Kasumi-1 (cell line): ENCODE measurements at regions not wholly inside any gene's neighbourhood (a gene's known extent, or its start where the extent isn't known, plus 50 kb on each side); places are given as distances from the start of the nearest gene placed in this dataset.

Experiments used
- DNase-seq, 2 experiments: peaks; one replicate each; lab custom pipeline; 2025; lab: John Stamatoyannopoulos, UW

DNA sequence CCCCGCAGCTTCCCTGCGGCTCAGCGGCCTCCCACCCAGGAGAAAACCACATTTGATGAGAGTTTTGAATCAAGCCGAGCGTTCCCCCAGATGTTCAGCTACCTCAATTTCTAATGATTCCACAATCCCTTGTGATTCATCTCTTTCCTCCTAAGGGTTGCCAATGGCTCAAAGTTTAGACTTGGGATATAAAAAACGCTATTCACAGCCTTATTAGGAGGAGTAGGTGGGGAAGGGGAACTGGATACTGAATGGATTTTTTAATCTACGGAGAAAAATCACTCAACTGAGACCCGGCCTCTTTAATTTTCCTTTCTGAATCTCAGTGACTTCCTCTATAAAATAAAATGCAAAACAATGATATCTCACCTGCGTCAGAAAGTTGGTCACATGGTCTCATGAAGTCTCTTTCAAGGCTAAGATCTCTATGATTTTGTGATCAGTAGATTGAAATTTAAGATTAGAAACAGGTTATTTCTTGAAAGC is 192.6 kb upstream of the TCF4 start:
- no peak for DNase-seq

DNA sequence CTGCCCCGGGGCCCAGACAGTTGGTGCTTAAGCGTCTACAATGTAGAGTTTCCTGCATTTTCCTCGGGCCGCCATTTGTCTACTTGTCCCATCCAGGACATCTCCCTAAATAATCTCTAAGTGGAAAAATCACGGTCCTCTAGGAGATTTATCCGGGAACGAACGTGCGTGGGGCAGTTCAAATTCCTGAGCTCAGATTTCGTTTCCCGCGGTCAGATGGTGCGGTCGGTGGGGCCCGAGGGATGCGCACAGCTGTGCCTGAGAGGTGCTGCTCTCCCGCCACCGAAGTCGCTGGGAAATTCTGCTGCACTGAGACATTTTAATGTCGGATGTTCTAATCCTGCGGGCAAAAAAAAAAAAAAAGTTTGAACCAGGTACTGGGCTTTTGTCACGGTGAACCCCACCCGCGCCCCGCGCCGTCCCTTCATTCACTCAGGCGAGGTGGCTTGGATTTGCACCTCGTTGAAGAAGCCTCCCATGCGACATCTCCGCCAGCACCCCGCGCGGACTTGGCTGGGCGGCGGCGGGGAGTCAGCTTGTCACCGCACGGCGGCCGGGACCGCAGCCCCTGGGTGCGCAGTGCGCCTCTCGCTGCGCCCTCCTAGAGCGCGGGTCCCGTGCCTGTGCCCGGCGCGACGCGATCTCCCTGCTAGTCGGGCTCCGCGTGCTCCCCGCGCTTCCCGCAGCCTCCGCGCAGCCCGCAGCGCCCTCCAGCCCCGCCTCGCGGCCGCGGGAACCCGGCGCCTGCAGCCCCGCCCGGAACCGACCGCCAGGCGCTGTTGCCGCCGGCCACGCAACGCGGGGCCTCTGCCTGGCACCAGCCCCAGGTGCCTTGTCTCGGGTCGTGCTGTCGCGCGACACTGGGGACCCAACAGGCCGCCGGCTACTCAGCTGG is 191.9 kb upstream of the TCF4 start:
- no peak for DNase-seq

DNA sequence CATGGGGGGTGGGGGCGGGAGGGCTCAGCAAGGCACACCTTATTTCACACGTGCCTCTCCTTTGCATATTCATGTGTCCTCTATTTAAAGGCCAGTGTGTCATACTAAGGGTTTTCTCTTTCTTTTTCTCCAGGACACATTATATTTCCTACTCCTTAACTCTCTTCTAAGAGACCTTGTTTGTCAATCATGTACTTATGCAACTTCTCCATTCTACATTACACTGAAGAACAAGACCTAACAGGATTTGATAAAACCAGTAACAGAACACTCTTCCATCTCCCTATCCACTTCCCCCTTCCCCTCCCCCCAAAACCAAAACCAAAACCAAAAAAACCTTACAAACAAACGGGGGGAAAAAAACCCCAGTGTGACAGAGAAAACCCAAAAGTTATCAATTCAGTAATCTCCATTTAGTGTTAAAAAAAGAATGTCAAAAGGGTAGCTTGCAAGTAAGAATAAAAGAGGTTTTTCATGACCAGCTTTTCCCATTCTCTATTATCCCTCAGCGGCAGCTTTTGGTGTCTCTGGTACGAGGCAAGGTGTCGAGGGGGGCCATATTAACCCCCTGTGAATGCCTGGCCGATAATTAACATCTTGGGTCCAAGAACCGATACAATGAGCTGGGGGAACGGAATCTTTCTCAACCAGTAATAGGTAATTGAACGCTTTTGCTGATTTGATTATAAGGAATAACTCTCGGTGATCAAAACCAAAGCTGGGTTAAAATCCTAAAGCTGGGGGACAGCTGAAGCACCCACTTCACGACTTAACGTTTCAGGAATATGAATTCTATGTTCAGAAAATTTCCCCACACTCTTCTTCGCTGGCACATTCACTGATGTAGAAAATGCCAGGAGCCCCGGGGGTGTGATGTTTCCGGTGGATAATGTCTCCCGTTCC is 191.0 kb upstream of the TCF4 start:
- peak; percentile 63 to 64 for DNase-seq

DNA sequence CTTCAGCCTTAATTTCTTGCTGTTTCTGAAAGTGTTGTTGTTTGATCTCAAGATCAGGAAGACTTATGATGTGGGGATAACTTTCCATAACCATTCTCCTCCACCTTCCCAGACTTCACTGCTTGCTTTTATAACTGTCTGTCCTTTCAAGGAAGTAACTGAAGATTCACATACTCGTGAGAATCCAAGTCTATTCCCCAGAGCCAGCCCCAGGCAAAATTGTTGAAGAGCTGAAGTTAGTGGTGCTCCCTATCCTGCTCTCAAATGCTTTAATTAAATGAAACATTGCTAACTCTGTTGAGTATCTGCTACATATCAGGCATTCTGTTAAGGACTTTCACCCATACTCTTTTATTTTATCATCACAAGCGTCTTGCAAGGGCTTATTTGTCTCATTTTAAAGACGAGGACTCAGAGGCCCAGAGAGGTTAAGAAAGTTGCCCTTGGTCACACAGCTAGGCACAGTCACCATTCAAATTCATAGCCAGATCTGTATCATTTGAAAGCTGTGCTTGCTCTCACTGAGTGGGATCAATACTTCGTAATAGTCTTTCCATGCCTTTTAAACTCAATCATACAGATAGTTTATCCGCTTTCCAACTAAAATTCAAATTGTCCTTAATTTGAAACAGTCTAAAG is 189.8 kb upstream of the TCF4 start:
- DNase-seq, result no peak

DNA sequence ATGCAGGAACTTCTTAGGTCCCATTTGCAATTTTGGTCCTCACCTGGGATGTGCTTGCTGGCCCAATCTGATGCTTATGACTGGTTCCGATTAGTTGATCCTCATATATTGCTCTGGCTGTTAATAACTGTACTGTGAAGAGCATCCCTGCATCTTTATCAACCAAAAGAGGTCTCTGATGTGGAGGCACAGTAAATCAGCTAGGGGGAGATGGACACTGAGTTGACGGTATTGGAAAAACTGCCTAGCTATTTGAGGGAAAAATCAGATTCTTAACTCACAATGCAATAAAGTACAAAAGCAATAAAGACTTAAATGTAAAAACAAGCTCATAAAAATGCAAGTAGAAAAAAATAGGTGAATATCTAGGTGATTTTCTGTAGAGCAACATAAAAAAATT is 188.0 kb upstream of the TCF4 start:
- no peak for DNase-seq

DNA sequence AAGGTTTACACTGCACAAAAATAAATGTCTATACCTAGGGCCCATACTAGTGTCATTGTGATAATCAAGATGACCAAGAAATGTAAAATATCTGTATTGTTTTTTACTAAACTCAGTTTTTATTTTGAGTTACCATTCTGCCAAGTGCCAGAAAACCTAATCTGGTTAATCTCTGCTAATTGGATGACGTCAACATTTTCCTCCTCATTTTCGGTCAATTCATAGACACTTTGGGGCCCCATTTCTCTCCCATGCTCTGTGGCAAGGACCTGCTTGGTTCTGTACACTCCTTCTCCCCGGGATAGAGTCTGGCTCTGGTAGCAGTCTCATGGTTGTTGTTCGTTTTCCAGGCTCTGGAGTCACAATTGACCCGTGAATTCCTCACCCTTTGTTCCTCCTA is 186.5 kb upstream of the TCF4 start:
- no peak for DNase-seq

DNA sequence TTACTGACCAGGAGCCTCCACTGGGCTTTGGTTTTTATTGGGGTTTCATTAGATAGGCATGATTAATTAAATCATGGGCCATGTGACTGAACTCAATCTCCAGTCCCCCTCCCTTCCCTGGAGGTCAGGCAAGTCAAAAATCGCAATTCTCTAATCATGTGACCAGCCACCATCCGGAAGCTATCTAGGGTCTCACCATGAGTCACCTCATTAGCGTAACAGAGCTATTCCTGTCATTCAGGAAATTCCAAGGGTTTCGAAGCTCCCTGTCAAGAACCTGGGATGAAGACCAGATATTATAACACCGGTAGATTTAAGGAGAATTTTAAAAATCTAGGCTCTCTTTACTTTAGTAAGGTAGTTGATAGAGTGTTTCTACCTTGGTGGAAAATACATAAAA is 180.3 kb upstream of the TCF4 start:
- DNase-seq, result no peak

DNA sequence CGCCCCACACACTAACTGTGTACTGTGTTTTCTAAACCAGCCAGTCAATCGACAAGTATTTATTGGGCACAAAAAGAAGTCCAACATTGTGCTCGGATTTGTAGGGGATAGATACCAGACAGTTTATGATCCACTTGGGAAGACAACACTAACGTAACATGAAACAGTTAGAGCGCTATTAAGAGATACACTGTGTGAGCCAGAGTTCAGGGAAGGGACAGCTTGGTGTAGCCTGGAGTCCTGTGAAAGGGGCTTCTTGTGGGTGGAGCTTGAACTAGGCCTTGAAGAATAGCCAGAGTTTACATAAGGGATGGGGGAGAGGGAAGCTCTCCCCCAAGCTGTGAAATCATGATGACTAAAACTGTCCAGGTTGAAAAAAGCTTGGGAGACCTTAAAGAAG is 176.4 kb upstream of the TCF4 start:
- no peak for DNase-seq

DNA sequence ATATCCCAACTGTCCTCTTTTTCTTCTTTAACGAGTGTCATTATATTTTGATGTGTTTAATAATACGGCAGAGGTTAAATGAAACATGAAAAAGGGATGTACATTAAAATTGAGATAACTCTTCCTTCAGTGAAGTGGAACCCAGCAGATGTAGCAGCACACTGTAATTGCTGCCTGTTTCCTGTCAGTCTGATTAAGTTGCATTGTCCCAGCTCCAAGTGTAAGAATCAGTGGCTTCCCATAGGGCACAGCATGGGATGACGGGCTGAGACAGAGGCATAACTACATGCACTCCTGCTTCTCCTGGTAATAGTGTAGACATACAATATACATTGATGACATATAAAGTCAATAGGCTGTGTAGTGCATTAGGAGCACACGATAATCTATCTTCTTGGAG is 175.8 kb upstream of the TCF4 start:
- DNase-seq, result no peak

DNA sequence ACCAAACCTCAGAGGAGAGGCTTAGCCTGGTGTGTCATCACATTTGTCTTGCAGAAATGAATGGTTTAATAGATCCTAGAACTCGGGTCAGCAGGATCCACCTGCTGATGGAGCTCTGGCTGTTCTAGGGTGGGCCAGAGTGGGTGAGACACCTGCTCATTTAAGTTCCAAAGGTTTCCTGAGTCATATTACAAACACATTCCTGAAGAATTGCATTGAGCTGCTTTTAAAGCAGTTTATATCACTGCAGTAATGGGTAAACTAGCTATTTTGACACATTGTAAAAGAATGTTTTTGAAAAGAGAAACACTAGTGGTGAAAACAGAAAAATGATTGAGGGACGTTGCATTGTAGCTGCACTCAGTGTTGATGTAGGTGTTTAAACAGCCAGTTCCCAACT is 175.3 kb upstream of the TCF4 start:
- no peak for DNase-seq

DNA sequence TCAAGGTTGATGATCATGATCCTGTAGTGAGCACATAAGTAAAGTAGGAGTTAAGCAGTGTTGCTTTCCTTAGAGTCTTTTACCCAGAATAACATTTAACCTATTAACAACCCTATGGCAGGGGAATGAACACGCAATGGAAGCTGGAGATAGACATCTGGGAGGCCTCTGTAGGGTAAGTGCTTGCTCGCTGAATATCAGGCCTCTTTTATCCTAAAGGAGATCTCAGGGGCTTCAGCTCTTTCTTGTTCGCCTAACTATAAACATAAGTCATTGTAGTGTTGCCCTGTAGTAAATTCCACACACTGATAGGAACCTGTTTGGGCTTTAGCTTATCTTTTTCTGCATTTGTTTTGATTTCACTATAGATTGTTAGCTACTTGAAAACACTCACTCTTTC is 174.4 kb upstream of the TCF4 start:
- no peak for DNase-seq

DNA sequence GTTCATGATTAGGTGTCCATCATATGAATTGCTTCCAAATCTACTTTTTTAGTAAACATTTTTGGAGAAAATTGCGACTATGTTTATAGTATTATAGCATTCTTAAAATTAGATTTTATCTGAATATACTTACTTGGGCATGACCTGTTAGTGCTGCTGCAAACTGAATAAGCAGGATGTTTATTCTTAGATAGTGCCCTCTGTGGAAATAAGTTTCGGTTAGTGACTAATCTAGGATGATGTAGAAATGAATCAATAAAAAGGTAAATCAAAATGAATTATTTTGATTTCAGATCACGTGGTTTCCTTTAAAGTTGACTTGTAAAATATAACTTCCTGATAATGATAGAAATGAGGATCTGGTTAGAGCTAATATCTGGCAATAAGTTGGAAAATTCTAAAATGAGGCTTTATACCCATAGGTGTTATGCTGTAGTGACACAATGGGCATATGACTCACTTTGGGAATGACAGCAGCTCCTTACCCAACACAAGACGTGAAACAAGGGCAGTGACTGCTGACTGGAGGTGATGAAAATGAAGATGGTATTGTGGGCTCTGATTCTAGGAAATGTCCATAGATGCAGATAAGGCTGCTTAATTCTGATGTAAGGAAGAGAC is 165.8 kb upstream of the TCF4 start:
- DNase-seq, result no peak

DNA sequence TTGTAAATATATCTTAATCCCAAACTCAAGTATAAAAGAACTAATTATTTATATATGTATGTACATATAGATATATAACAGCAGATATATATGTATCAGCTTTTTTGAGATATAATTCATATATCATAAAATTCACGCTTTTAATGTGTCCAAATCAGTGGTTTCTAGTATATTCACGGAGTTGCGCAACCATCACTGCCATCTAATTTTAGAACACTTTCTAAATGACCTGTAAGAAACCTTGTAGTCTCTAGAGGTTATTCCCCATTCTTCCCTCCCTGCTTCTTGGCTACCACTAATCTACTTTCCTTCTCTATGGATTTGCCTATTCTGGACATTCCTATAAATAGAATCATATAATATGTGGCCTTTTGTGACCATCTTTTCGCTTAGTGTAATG is 163.5 kb upstream of the TCF4 start:
- no peak for DNase-seq

DNA sequence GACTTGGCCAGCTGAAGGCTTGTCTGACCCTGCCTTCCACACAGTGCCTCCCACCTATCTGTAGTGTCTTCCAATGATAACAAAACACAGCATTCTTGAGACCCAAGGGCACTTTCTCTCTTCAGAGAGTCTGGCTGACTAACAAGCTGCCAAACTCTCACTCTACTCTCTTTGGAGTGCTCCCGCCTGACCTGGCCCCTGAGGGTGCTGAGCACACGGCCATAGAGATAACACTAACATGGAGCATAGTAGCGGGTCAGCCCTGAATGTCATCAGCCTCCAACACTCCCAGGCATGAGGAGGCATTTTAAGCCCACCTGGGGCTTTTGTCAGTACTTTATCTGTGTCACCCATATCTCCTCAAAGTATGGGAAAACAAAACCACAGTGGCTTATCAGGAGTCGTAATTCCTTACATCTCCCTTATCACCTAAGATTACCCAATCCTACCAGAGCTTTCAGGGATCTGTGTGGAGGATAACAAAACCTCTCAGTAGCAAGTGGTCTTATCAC is 160.3 kb upstream of the TCF4 start:
- no peak for DNase-seq

DNA sequence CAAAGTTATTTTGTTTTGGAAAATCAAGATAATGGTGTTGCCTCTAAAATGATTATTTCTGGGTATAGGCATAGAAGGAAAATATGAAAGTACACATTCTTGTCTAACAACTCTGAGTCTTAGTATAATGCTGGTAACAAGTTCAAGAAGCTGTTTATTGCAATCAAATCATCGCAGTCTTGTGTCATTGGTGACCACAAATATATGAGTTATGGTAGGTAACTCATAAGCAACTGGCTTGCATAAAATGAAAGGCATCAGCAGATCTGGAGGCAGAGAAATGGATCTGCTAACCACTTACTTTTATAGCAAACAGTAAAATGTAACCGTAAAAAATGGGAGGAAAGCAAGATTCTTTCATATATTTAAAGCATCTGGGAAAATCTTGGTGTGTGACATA is 156.2 kb upstream of the TCF4 start:
- DNase-seq, result no peak

DNA sequence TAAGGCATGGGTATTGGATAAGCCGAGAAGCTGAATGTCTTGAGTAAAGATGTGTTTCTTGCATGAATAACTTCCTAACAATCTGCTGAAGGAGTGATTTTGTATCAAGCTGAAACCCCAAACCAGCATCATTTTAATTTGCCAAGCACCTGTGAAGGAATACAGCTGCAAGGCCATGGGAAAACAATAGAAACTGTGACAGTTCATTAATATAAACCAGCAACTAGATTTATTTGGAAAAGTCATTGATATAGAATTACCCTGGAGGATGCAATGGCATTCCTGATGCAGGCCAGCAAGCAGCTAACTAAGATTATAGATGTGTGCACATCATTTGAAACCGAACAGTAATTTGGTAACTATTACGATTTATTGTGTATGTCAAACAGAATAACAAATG is 155.7 kb upstream of the TCF4 start:
- no peak for DNase-seq

DNA sequence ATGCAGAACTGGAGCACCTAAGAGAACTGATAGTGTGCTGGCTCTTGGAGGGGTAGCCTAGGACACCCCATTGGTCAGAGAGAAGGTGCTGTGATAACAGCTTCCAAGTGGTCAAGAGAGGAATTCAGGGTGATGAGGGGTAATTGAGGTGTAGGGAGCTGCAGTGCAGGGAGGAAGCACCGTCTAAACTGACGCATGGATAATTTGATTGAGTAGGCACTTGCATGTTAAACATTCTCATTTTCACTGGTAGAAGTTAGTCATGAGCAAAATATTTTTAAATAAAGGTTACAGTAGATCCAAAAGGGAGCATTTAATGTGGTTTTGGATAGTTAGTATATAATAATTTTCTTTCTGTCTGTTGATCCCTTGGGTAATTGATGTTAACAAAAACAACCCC is 155.1 kb upstream of the TCF4 start:
- no peak for DNase-seq

DNA sequence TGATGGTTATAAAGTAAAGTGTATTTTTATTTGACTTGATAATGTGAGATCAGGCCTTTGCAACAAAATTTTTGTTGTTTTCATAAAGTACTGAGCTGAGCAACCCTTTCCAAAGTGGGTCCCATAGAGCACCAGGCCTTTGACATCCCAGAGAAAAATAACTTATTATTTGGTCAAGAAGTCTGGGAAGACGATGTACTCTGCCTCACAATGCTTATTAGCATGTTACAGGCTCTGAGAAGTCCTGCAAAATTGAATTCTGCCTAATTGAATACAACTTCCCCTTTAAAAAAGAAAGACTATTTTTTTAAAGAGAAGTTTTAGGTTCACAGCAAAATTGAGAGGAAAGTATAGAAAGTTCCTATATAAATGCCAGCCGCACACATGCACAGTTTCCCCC is 151.5 kb upstream of the TCF4 start:
- DNase-seq, result no peak

DNA sequence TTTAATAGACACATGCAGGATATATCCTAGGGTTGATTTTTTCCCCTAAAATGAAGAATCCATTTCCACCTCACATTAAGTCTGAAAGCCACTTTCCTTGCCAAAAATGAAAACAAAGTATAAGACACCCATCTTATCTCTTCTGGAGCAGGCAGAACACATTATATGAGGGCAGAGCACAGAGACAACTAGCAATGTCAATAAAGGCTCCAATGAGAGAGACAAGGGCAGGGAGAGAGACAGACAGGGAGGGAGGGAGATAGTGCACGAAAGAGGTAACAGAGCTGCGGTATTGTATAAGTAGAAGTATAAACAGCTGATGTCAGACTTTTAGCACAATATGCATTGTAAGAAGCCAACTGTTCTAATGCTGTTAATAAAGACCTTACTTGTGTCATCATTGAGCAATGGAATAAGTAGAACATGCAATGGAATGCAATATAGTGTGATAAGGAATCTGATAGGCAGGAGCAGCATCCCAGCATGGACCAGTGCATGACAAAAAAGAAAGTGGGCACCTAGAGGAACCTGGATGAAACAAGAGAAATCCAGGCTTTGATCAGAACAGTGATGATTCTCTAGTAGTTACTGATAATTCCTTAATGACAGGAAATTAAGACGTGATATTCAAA is 150.6 kb upstream of the TCF4 start:
- DNase-seq, result no peak

DNA sequence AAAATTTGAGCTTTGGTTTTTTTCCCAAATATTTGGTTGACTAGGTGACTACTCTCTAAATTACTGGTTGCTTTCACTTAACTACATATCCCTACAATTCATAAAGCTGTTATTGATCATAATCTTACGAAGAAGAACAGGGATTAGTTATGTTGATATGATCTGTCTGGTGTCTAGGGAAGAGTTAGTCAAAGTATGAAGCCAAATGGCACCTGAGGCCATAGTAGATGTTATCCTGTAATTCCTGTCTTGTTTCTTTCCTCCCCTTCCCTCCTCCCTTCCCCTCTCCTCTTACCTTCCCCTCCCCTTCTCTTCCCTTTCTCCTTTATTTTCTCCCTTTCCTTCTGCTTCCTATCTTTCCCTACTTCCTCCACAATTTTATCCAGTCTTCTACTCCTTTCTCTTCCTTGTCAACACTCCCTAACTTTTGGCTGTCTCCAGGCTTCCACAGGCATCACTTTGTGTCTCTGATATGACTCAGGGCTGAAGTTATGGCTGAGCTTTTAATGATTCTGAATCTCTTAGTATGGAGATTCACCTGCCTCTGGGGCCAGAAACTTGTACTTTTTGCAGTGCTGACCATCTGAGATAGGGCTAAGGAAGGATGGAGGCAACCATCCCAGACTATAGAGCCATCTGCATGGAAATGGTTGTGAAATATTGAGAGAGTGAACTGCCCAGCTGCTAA is 149.9 kb upstream of the TCF4 start:
- DNase-seq, result no peak

DNA sequence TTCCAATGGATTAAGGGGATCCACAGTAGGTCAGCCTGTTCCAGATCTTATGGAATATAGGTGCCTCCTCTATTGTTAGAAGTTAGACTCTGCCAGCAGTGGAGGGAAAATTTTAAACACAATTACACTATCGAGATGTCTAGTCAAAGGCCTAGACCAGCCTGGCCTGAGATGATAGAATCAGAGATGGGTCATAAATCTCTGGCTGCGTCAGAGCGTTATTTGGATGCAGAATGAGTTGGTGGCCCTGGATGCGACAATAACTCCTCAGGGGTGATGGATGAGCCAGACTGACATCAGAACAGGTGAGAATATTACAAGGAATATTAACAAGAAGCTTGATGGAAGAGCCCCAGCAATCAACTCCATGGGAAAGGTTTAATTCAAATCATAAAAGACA is 149.3 kb upstream of the TCF4 start:
- no peak for DNase-seq
